SW480 (cell line): ENCODE measurements at regions not wholly inside any gene's neighbourhood (a gene's known extent, or its start where the extent isn't known, plus 50 kb on each side); places are given as distances from the start of the nearest gene placed in this dataset.
"Not testable (repeated sequence)": the region's sequence is repeated elsewhere in the genome, so short reads cannot be mapped to it uniquely, and the experiment has no call there.

Experiments used
- DNase-seq: peaks from one replicate; pipeline ENCODE4 v3.0.0-alpha.2; 2016; ENCODE audit warnings: low spot score

- DNase-seq = not testable (repeated sequence)
These were observed 92.3 kb upstream of the TPTE start for GRCh38 chr21:10428981-10429534.

DNA sequence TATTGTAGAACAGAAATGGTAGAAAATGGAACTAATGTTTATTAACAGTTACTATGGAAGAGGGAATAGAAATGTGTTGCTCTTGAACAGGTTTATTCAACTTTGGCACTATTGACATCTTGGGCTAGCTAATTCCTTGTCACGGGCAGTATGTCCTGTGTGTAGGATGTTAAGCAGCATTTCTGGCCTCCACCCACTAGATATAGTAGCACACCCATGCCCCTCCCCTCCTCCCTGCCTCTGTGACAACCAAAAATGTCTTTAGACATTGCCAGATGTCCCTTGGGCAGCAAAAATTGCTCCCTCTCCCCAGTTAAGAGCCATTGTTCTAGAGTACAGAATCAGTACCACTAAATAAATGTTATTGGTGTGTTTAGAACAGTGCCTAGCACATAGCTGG is 91.4 kb upstream of the TPTE start:
- no peak for DNase-seq

- not testable (repeated sequence) for DNase-seq
These were observed 89.4 kb upstream of the TPTE start for GRCh38 chr21:10431995-10432394.

- DNase-seq = not testable (repeated sequence)
These were observed 88.9 kb upstream of the TPTE start for GRCh38 chr21:10432456-10432855.

- DNase-seq = not testable (repeated sequence)
These were observed 83.4 kb upstream of the TPTE start for GRCh38 chr21:10437977-10438376.

GRCh38 chr21:10440639-10441038 is 80.7 kb upstream of the TPTE start:
- DNase-seq = not testable (repeated sequence)

- DNase-seq = not testable (repeated sequence)
These were observed 79.4 kb upstream of the TPTE start for GRCh38 chr21:10442018-10442417.

DNA sequence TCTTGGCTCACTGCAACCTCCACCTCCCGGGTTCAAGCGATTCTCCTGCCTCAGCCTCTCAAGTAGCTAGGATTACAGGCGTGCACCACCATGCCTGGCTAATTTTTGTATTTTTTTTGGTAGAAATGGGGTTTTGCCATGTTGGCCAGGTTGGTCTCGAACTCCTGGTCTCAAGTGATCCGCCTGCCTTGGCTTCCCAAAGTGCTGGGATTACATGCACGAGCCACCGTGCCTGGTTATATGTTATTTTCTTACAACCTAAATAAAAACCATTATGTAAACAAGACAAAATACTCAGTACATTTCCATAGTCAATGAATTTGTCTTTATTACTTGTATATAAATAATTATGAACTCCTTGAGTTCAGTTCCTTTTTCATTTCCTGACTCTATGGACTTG is 75.7 kb upstream of the TPTE start:
- not testable (repeated sequence) for DNase-seq

GRCh38 chr21:10449451-10449850 is 71.9 kb upstream of the TPTE start:
- DNase-seq = not testable (repeated sequence)

DNA sequence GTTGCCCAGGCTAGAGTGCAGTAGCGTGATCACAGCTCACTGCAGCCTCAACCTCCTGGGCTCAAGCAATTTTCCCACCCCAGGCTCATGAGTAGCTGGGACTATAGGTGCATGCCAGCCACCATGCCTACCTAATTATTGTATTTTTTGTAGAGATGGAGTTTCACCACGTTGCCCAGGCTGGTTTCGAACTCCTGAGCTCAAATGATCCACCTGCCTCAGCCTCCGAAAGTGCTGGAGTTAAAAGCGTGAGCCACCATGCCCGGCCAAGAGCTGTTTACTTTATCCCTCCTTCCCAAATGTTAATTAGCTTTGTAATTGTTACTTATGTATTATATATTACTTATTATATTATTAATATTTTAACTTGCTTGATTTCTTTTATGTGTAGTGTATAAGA is 70.1 kb upstream of the TPTE start:
- not testable (repeated sequence) for DNase-seq

- not testable (repeated sequence) for DNase-seq
These were observed 63.6 kb upstream of the TPTE start for GRCh38 chr21:10457765-10458164.

GRCh38 chr21:10460957-10461356 is 60.4 kb upstream of the TPTE start:
- not testable (repeated sequence) for DNase-seq

DNA sequence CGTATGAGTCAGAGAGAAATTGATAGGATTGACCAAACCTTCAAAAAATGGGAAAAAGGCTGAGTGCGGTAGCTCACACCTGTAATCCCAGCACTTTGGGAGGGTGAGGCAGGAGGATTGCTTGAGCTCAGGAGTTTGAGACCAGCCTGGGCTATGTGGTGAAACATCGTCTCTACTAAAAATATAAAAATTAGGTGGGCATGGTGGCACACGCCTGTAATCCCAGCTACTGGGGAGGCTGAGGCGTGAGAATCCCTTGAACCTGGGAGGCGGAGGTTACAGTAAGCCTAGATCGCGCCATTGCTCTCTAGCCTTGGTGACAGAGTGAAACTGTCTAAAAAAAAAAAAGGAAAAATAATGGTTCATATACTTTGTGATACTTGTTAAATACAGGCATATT is 59.9 kb upstream of the TPTE start:
- not testable (repeated sequence) for DNase-seq

DNA sequence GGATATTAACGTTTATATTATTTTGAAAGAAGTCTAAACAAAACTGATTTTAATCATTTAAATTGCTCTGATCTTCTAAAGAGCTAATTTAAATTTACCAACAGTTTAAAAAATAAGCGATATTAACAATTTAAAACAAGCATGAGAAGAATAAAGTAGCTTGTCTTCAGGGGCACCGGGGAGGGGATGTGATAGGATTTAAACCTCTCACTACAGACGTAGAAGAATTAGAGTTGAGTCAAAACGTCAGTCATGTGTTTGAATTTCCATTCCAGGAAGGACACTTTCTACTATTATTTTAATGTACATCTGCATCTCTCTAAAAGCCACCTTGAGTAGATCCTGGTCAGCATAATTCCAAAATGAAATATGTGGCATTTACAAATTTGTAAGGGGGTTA is 58.2 kb upstream of the TPTE start:
- no peak for DNase-seq

DNA sequence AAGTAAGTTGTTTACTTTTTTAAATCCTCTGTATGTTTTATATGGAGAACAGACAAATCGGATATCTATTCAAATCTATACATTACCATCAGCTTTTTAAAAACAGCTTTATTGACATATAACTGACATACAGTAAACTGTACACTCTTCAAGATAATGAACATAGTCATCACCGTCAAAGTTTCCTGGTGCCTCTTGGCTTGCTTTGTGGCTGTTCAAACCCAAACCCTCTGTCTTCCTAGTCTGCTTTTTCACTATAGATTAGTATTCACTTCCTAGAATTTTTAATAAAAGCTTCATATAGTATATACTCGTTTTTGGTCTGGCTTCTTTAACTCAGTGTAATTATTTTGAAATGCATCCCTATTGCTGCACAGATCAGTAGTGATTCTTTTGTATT is 56.4 kb upstream of the TPTE start:
- DNase-seq = no peak

DNA sequence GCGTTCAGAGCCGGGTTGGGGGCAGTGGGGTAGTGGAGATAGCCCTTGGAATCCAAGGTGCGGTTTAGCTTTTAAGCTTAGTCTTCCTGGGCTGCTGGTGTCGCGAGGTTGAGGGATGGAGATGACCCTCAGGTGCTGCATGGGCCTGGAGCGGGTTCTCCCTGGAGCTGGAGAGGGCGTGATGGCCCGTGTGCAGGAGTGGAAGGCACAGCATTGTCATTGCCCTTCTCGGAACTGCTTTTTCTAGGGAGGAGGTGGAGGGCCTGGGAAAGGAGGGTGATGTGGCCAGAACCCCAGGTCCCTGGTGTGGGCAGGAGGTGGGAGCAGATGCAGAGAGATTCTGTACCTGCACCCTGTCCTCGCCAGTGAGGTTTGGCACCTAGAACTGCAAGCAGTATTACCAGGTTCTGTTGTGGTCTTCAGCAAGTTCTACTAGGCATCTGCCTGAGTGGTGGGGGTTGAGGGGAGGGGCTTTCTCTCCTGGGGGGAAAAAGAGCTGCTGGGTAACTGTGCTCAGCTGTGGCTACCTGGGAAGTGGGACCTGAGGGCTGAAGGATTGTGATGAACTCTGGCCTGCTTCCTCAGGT is 55.8 kb upstream of the TPTE start:
- DNase-seq = not testable (repeated sequence)

- DNase-seq = no peak
These were observed 55.2 kb upstream of the TPTE start for GRCh38 chr21:10466200-10466599.
